ENCODE measurements at regions not wholly inside any gene's neighbourhood (a gene's known extent, or its start where the extent isn't known, plus 50 kb on each side); places are given as distances from the start of the nearest gene placed in this dataset.
"Not testable (repeated sequence)": the region's sequence is repeated elsewhere in the genome, so short reads cannot be mapped to it uniquely, and the experiment has no call there.

DNA sequence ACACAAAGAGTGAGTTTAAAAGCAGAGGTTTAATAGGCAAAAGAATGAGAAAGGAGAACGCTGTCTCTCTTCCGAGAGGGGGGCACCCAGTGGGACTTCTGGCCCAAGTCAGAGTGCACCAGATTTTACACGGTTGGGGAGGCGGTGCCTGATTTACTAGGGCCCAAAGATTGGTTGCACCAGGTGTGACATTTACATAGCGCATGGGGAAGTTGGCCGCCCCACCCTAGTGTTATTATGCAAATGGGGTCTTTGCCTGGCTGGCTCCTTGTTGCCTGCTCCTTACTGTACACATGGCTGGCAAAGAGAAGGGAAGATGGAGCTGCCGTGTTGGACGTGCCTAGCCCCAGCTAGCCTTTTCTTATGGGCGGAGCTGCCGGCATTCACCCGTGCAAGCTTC is 115.9 kb downstream of the NPIPA5 start:
- ATAC-seq; DNase-seq; H3K9me3 Mint-ChIP-seq; H3K27me3 Mint-ChIP-seq; H3K4me3 ChIP-seq (ENCODE audit: low read length); H3K36me3 Mint-ChIP-seq; H3K4me3 Mint-ChIP-seq; POLR2A ChIA-PET; H3K27me3 ChIP-seq (ENCODE audit: control insufficient read depth in 2 of 2, insufficient read depth in 2 of 2, low read length in 2 of 2); H3K4me1 Mint-ChIP-seq; H3K27ac ChIP-seq (ENCODE audit: low read depth, low read length); H3K36me3 ChIP-seq (ENCODE audit: control insufficient read depth in 2 of 3, insufficient read depth in 3 of 3, low read length in 3 of 3); H3K9me3 ChIP-seq (ENCODE audit: control insufficient read depth in 2 of 3, low read length in 3 of 3); H3K4me1 ChIP-seq (ENCODE audit: control insufficient read depth in 2 of 2, insufficient read depth in 2 of 2, low read length in 2 of 2); intact Hi-C loops (cut with micrococcal nuclease); CTCF ChIA-PET; H3K27ac Mint-ChIP-seq: not testable (repeated sequence)

GRCh38 chr16:15247971-15248370 is 130.1 kb downstream of the NPIPA5 start:
- H3K27me3 ChIP-seq (ENCODE audit: control insufficient read depth in 2 of 2, insufficient read depth in 2 of 2, low read length in 2 of 2); CTCF ChIA-PET; H3K27ac Mint-ChIP-seq; H3K27ac ChIP-seq (ENCODE audit: low read depth, low read length); intact Hi-C loops (cut with micrococcal nuclease); H3K27me3 Mint-ChIP-seq; H3K4me1 Mint-ChIP-seq; H3K4me1 ChIP-seq (ENCODE audit: control insufficient read depth in 2 of 2, insufficient read depth in 2 of 2, low read length in 2 of 2); POLR2A ChIA-PET; ATAC-seq; H3K36me3 Mint-ChIP-seq; H3K36me3 ChIP-seq (ENCODE audit: control insufficient read depth in 2 of 3, insufficient read depth in 3 of 3, low read length in 3 of 3); DNase-seq; H3K9me3 ChIP-seq (ENCODE audit: control insufficient read depth in 2 of 3, low read length in 3 of 3); H3K4me3 ChIP-seq (ENCODE audit: low read length); H3K4me3 Mint-ChIP-seq; H3K9me3 Mint-ChIP-seq: not testable (repeated sequence)

DNA sequence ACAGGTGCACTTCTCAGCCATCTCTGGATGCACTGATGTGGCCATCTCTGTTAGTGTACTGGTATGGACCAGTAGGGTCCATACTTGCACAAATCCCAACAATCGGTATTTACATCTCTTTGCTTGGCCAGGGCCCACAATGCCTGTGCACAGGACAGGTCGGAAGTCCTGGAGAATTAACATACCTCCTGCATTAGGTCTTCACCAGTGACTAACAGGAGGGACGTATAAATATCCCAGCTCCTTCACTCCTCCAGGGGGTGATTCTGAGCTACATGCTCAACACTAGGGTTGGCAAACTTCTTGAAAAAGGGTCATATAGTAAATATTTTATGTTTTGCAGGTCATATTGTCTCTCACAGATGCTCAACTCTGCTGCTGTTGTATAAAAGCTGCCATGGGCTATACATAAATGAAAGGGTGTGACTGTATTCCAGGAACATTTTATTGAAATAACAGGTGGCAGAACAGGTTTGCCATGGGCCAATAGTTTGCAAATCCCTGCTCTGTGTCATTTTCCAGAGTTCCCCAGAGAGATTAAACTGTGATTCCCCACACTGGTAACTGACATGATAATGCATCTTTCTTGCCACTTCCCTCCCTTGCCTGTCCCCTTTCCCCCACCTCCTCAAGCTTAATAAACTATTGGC is 141.3 kb downstream of the NPIPA5 start:
- H3K27me3 ChIP-seq (ENCODE audit: control insufficient read depth in 2 of 2, insufficient read depth in 2 of 2, low read length in 2 of 2); CTCF ChIA-PET; H3K9me3 Mint-ChIP-seq; intact Hi-C loops (cut with micrococcal nuclease); H3K36me3 ChIP-seq (ENCODE audit: control insufficient read depth in 2 of 3, insufficient read depth in 3 of 3, low read length in 3 of 3); H3K36me3 Mint-ChIP-seq; ATAC-seq; H3K4me3 ChIP-seq (ENCODE audit: low read length); H3K27me3 Mint-ChIP-seq; H3K27ac Mint-ChIP-seq; H3K9me3 ChIP-seq (ENCODE audit: control insufficient read depth in 2 of 3, low read length in 3 of 3); H3K4me1 Mint-ChIP-seq; H3K4me3 Mint-ChIP-seq; H3K4me1 ChIP-seq (ENCODE audit: control insufficient read depth in 2 of 2, insufficient read depth in 2 of 2, low read length in 2 of 2); DNase-seq; POLR2A ChIA-PET; H3K27ac ChIP-seq (ENCODE audit: low read depth, low read length): not testable (repeated sequence)

GRCh38 chr16:15235140-15235539 is 141.1 kb upstream of the RRN3 start:
- H3K4me1 Mint-ChIP-seq; H3K27me3 Mint-ChIP-seq; H3K9me3 ChIP-seq (ENCODE audit: control insufficient read depth in 2 of 3, low read length in 3 of 3); H3K4me1 ChIP-seq (ENCODE audit: control insufficient read depth in 2 of 2, insufficient read depth in 2 of 2, low read length in 2 of 2); H3K9me3 Mint-ChIP-seq; H3K4me3 Mint-ChIP-seq; H3K27ac Mint-ChIP-seq; DNase-seq; H3K4me3 ChIP-seq (ENCODE audit: low read length); intact Hi-C loops (cut with micrococcal nuclease); ATAC-seq; CTCF ChIA-PET; H3K27ac ChIP-seq (ENCODE audit: low read depth, low read length); H3K36me3 ChIP-seq (ENCODE audit: control insufficient read depth in 2 of 3, insufficient read depth in 3 of 3, low read length in 3 of 3); POLR2A ChIA-PET; H3K36me3 Mint-ChIP-seq; H3K27me3 ChIP-seq (ENCODE audit: control insufficient read depth in 2 of 2, insufficient read depth in 2 of 2, low read length in 2 of 2): not testable (repeated sequence)

GRCh38 chr16:15234702-15235101 is 140.6 kb upstream of the RRN3 start:
- ATAC-seq; H3K4me3 Mint-ChIP-seq; H3K36me3 Mint-ChIP-seq; H3K9me3 Mint-ChIP-seq; H3K27ac ChIP-seq (ENCODE audit: low read depth, low read length); H3K27ac Mint-ChIP-seq; H3K9me3 ChIP-seq (ENCODE audit: control insufficient read depth in 2 of 3, low read length in 3 of 3); H3K4me1 Mint-ChIP-seq; DNase-seq; H3K27me3 ChIP-seq (ENCODE audit: control insufficient read depth in 2 of 2, insufficient read depth in 2 of 2, low read length in 2 of 2); H3K4me3 ChIP-seq (ENCODE audit: low read length); H3K36me3 ChIP-seq (ENCODE audit: control insufficient read depth in 2 of 3, insufficient read depth in 3 of 3, low read length in 3 of 3); POLR2A ChIA-PET; H3K4me1 ChIP-seq (ENCODE audit: control insufficient read depth in 2 of 2, insufficient read depth in 2 of 2, low read length in 2 of 2); CTCF ChIA-PET; intact Hi-C loops (cut with micrococcal nuclease); H3K27me3 Mint-ChIP-seq: not testable (repeated sequence)

DNA sequence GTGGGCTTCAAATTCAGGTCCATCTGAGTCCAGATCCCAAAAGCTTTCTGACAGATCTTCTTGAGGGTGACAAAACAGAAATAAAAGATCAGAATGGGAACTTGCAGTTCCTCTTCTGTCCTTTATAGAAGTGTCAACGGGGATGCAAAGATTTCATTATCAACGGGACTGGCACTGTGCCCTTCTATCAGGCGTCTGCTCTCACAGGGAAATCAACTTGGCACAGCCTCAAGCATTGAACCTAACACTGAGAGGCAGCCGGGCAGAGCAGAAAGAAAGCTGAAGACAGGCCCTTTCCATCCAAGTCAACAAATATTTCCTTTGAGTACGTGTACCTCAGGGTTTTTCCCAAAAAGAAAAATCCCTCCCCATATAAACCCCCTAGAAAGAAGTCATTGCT is 136.4 kb upstream of the RRN3 start:
- H3K4me1 Mint-ChIP-seq; H3K27me3 ChIP-seq (ENCODE audit: control insufficient read depth in 2 of 2, insufficient read depth in 2 of 2, low read length in 2 of 2); H3K27ac ChIP-seq (ENCODE audit: low read depth, low read length); H3K9me3 Mint-ChIP-seq; H3K36me3 Mint-ChIP-seq; H3K4me3 Mint-ChIP-seq; CTCF ChIA-PET; H3K4me3 ChIP-seq (ENCODE audit: low read length); H3K9me3 ChIP-seq (ENCODE audit: control insufficient read depth in 2 of 3, low read length in 3 of 3); H3K36me3 ChIP-seq (ENCODE audit: control insufficient read depth in 2 of 3, insufficient read depth in 3 of 3, low read length in 3 of 3); H3K27me3 Mint-ChIP-seq; DNase-seq; POLR2A ChIA-PET; H3K4me1 ChIP-seq (ENCODE audit: control insufficient read depth in 2 of 2, insufficient read depth in 2 of 2, low read length in 2 of 2); H3K27ac Mint-ChIP-seq; ATAC-seq; intact Hi-C loops (cut with micrococcal nuclease): not testable (repeated sequence)

DNA sequence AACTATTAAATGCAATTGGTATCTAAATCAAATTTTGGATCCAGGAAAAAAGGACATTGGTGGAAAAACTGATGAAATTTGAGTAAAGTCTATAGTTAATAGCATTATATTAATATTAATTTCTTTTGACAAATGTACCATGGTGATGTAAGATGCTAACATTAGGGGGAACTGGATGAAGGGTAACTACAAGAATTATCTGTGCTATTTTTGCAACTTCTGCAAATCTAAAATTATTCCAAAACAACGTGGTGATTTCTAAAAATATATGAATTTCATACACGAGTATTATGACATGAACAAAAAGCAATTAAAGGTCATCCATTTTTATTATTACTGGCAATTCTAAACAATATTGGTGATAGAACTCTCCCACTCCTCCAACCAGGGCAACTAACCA is 135.6 kb upstream of the RRN3 start:
- POLR2A ChIA-PET; H3K4me1 Mint-ChIP-seq; H3K27ac Mint-ChIP-seq; H3K9me3 ChIP-seq (ENCODE audit: control insufficient read depth in 2 of 3, low read length in 3 of 3); H3K36me3 Mint-ChIP-seq; H3K4me3 ChIP-seq (ENCODE audit: low read length); DNase-seq; CTCF ChIA-PET; H3K27me3 ChIP-seq (ENCODE audit: control insufficient read depth in 2 of 2, insufficient read depth in 2 of 2, low read length in 2 of 2); H3K4me3 Mint-ChIP-seq; H3K9me3 Mint-ChIP-seq; ATAC-seq; H3K36me3 ChIP-seq (ENCODE audit: control insufficient read depth in 2 of 3, insufficient read depth in 3 of 3, low read length in 3 of 3); H3K27ac ChIP-seq (ENCODE audit: low read depth, low read length); H3K4me1 ChIP-seq (ENCODE audit: control insufficient read depth in 2 of 2, insufficient read depth in 2 of 2, low read length in 2 of 2); H3K27me3 Mint-ChIP-seq: not testable (repeated sequence)
- intact Hi-C loops (cut with micrococcal nuclease) = loop anchor here in 1 of 2 donors (10.0 kb wide), 1 partner anchor 135 kb away; the partner anchor contains the start of gene RRN3

Data from naive thymus-derived CD4-positive, alpha-beta T cell (primary cell).